Mucosa of rectum (tissue), 2 donors: ENCODE measurements at regions not wholly inside any gene's neighbourhood (a gene's known extent, or its start where the extent isn't known, plus 50 kb on each side); places are given as distances from the start of the nearest gene placed in this dataset.
"Not testable (repeated sequence)": the region's sequence is repeated elsewhere in the genome, so short reads cannot be mapped to it uniquely, and the experiment has no call there.

Experiments used
- H3K27ac ChIP-seq, 2 donors: one replicate each; pipeline ENCODE4 v1.7.0; 2013; ENCODE audit warnings: inconsistent platforms in 2 of 2, low read depth in 2 of 2, low read length in 2 of 2
- H3K27me3 ChIP-seq, 2 donors: one replicate each; pipeline ENCODE4 v1.7.0; 2013; ENCODE audit warnings: low read length in 2 of 2; ENCODE audit not compliant: control insufficient read depth in 2 of 2, insufficient read depth in 2 of 2
- H3K36me3 ChIP-seq, 2 donors: one replicate each; pipeline ENCODE4 v1.7.0; 2013; ENCODE audit warnings: low read length in 2 of 2; ENCODE audit not compliant: control insufficient read depth in 2 of 2, insufficient read depth in 2 of 2
- H3K4me1 ChIP-seq, 2 donors: one replicate each; pipeline ENCODE4 v1.7.0; 2013; ENCODE audit warnings: low read length in 2 of 2, mild to moderate bottlenecking in 1 of 2; ENCODE audit not compliant: control insufficient read depth in 2 of 2, insufficient read depth in 2 of 2
- H3K4me3 ChIP-seq, 2 donors: one replicate each; pipeline ENCODE4 v1.7.0; 2013; ENCODE audit warnings: low read length in 2 of 2
- H3K9ac ChIP-seq, 2 donors: one replicate each; pipeline ENCODE4 v1.7.0; 2013; ENCODE audit warnings: low read length in 2 of 2, low read depth in 1 of 2, mild to moderate bottlenecking in 1 of 2
- H3K9me3 ChIP-seq, 2 donors: one replicate each; pipeline ENCODE4 v1.7.0; 2013; ENCODE audit warnings: low read length in 2 of 2; ENCODE audit not compliant: control insufficient read depth in 2 of 2
- donor health status: healthy.
- donor health status: Normal muscosa, but diverticular disease.

DNA sequence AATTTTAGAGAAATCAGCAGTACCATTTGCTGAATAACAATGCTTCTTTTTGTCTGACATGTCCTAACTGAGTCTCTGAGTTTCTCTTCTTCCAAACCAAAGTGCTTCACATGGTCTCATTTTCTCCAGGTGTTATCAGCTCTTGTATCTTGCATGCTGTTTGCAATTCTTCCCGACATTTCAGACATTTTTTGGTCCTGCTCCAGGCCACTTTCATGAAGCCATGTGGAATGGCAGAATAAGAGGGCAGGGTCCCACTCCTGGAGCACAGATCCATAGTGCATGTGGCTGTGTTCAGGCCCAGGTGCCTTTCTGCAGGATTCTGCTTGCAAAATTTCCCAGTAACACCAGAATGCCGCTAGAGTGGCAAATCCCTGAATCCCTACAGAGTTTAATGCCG lies 916.2 kb downstream of the NXPH1 start:
- Histone ChIP-seq H3K9me3 (no peaks in the 10 kb centered on the region), H3K9ac (no peak overlapping the region), H3K27ac (no peak overlapping the region), H3K36me3 (no peaks in the 10 kb centered on the region), H3K4me1 (no peaks in the 10 kb centered on the region), H3K27me3 (no peaks in the 10 kb centered on the region), H3K4me3 (no peak overlapping the region)

DNA sequence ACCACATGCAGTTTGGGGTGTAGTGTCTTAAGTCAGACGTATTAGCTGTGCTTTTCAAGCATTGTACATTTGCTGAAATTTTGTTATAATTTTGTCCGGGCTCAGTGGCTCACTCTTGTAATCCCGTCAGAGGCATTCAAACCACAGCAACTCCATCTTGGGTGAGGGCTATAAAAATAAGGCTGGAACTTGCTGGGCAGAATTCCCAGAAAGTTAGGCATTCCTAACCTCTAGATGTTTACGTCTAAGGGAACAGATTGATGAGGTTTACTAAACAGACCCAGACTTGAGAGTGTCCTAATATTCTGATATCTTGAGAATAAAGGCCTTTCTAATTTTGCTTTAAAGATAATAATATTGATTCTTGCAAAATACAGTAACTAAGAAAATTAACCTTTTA lies 957.8 kb downstream of the NXPH1 start:
- H3K27me3 ChIP-seq = no peaks in the 10 kb centered on the region

DNA sequence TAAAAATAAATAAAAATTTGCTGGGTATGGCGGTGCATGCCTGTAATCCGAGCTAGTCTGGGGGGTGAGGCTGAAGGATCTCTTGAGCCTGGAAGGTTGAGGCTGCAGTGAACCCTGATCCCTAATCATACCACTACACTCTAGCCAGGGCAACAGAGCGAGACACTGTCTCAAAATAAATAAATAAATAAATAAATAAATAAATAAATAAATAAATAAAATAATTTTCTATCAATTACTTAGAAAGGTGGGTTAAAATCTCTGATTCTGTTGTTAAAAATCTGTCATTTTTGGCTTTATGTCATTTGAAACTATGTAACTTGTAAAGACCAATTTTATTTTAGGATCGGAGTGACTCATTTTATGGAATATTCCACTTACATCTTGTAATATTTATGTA lies 958.6 kb downstream of the NXPH1 start:
- no peaks in the 10 kb centered on the region for H3K4me1 ChIP-seq
- H3K27ac ChIP-seq = no peak overlapping the region
- H3K9me3 ChIP-seq = peaks cover 2 to 7% of the 10 kb centered on the region in 2 donors

More for the DNA sequence above, 957.8 kb downstream of the NXPH1 start:
- H3K9ac ChIP-seq = no peak overlapping the region
- no peak overlapping the region for H3K4me3 ChIP-seq
- no peak overlapping the region for H3K27ac ChIP-seq
- H3K4me1 ChIP-seq = no peaks in the 10 kb centered on the region
- H3K9me3 ChIP-seq = peaks cover 2 to 7% of the 10 kb centered on the region in 2 donors
- H3K36me3 ChIP-seq = no peaks in the 10 kb centered on the region

DNA sequence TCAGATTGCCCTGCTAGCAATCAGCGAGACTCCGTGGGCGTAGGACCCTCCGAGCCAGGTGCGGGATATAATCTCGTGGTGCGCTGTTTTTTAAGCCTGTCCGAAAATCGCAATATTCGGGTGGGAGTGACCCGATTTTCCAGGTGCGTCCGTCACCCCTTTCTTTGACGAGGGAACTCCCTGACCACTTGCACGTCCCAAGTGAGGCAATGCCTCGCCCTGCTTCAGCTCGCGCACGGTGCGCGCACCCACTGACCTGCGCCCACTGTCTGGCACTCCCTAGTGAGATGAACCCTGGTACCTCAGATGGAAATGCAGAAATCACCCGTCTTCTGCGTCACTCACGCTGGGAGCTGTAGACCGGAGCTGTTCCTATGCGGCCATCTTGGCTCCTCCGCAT lies 971.0 kb downstream of the NXPH1 start:
- not testable (repeated sequence) for H3K27ac ChIP-seq, H3K9me3 ChIP-seq, H3K4me1 ChIP-seq, H3K36me3 ChIP-seq, H3K4me3 ChIP-seq, H3K27me3 ChIP-seq, H3K9ac ChIP-seq

More for the DNA sequence above, 958.6 kb downstream of the NXPH1 start:
- no peak overlapping the region for H3K4me3 ChIP-seq
- H3K9ac ChIP-seq = no peak overlapping the region
- H3K27me3 ChIP-seq = no peaks in the 10 kb centered on the region
- no peaks in the 10 kb centered on the region for H3K36me3 ChIP-seq

DNA sequence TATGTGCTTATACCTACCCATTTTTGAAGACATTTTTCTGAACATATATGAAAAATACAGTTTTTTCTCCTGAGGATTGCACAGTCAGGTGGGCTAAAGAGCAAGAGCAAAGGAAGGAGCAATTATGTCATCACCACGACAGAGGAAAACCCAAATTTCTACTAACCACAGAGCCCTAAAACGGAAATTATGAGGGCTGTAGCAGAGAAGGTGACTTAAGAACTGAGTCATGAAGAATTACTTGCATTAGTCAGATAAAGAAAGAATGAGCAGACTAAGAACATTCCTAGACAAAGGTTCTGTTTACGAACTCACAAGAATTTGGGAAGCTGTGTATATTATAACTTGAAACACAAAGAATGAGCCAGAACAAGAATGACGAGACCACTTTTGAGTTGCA lies 974.4 kb downstream of the NXPH1 start:
- no peak overlapping the region for H3K9ac ChIP-seq
- no peaks in the 10 kb centered on the region for H3K9me3 ChIP-seq
- no peaks in the 10 kb centered on the region for H3K4me1 ChIP-seq
- no peak overlapping the region for H3K4me3 ChIP-seq
- H3K27me3 ChIP-seq = no peaks in the 10 kb centered on the region
- no peak overlapping the region for H3K27ac ChIP-seq
- H3K36me3 ChIP-seq = no peaks in the 10 kb centered on the region

DNA sequence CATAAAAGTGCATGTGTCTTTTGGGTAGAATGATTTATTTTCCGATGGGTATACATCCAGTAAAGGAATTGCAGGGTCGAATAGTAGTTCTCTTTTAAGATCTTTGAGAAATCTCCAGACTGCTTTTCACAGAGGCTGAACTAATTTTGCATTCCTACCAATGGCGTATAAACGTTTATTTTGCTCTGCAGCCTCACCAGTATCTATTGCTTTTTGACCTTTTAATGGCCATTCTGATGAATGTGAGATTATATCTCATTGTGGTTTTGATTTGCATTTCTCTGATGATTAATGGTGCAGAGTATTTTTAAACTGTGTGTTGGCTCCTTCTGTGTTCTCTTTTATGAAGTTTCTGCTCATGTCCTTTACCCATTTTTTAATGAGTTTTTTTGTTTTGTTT lies 1020.1 kb downstream of the NXPH1 start:
- no peaks in the 10 kb centered on the region for H3K27me3 ChIP-seq
- no peak overlapping the region for H3K27ac ChIP-seq
- H3K36me3 ChIP-seq = no peaks in the 10 kb centered on the region
- H3K4me3 ChIP-seq = no peak overlapping the region
- H3K9me3 ChIP-seq = peaks cover 0 to 5% of the 10 kb centered on the region in 2 donors
- no peak overlapping the region for H3K9ac ChIP-seq
- H3K4me1 ChIP-seq = no peaks in the 10 kb centered on the region

DNA sequence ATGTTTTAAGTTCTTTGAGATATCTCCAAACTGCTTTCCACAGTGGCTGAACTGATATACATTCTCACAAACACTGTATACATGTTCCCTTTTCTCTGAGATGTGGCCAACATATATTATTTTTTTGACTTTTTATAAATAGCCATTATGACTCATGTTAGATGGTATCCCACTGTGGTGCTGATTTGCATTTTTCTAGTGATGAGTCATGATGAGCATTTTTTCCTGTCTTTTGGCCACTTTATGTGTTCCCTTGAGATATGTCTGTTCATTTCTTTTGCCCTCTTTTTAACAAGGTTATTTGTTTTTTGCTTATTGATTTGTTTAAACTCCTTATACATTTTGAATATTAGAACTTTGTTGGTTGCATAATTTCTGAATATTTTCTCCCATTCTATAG lies 1055.1 kb downstream of the NXPH1 start:
- no peak overlapping the region for H3K27ac ChIP-seq
- H3K27me3 ChIP-seq = no peaks in the 10 kb centered on the region
- no peaks in the 10 kb centered on the region for H3K4me1 ChIP-seq
- no peak overlapping the region for H3K9ac ChIP-seq
- no peaks in the 10 kb centered on the region for H3K36me3 ChIP-seq
- no peak overlapping the region for H3K4me3 ChIP-seq
- H3K9me3 ChIP-seq = peaks cover 0 to 3% of the 10 kb centered on the region in 2 donors

- Histone ChIP-seq H3K27me3 (no peaks in the 10 kb centered on the region), H3K4me3 (no peak overlapping the region), H3K9ac (no peak overlapping the region), H3K27ac (no peak overlapping the region), H3K9me3 (peaks cover 0 to 2% of the 10 kb centered on the region in 2 donors), H3K4me1 (no peaks in the 10 kb centered on the region), H3K36me3 (no peaks in the 10 kb centered on the region)
Observed at GRCh38 chr7:9498303-9498702, 1064.9 kb downstream of the NXPH1 start.

DNA sequence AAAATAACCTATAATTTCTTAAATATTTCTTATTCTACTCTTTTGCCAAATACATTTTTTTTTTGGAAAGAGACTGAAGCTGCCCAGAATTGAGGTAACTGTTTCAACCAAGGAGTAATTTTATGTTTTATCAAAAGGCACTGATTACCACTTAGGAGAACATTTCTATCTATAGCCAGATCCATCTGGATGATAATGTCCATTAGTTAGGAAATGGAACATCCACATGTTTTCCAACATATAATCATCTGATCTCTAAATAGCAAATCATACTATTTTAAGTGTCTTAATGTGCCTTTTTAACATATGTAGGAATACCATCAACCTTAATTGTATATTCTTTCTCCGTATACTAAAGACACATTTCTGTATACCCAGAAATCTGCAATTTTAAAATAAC lies 1068.9 kb downstream of the NXPH1 start:
- no peak overlapping the region for H3K4me3 ChIP-seq
- no peaks in the 10 kb centered on the region for H3K9me3 ChIP-seq
- no peak overlapping the region for H3K27ac ChIP-seq
- no peaks in the 10 kb centered on the region for H3K4me1 ChIP-seq
- H3K9ac ChIP-seq = no peak overlapping the region
- no peaks in the 10 kb centered on the region for H3K36me3 ChIP-seq
- no peaks in the 10 kb centered on the region for H3K27me3 ChIP-seq

DNA sequence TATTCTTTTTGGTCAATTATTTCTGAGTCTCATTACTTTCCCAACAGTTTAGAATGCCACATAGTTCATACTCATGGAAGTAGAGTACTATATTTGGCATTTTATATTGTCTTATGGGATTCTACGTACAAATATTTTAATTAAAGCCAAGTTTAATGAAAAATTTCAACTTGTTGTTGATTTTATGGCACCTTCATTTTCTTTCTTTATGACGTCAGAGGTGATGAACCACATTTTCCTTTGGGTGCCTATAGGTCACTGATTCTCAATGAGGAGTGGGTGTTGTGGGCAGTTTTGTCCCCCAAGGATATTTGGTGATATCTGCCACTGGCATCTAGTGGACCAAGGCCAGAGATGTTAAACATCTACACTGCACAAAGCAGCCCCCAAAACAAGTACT lies 1071.3 kb downstream of the NXPH1 start:
- Histone ChIP-seq H3K27ac (no peak overlapping the region), H3K27me3 (no peaks in the 10 kb centered on the region), H3K9ac (no peak overlapping the region), H3K4me3 (no peak overlapping the region), H3K36me3 (no peaks in the 10 kb centered on the region), H3K4me1 (no peaks in the 10 kb centered on the region), H3K9me3 (no peaks in the 10 kb centered on the region)

- Histone ChIP-seq H3K4me1 (no peaks in the 10 kb centered on the region), H3K27ac (no peak overlapping the region), H3K36me3 (no peaks in the 10 kb centered on the region), H3K9ac (no peak overlapping the region), H3K4me3 (no peak overlapping the region), H3K9me3 (no peaks in the 10 kb centered on the region), H3K27me3 (no peaks in the 10 kb centered on the region)
Observed at GRCh38 chr7:9505516-9505915, 1072.1 kb downstream of the NXPH1 start.
